WTC11 (cell line): ENCODE measurements at regions not wholly inside any gene's neighbourhood (a gene's known extent, or its start where the extent isn't known, plus 50 kb on each side); places are given as distances from the start of the nearest gene placed in this dataset.

Experiments used
- ATAC-seq: fragments of 200-7000 bp; cut with Tn5 transposase; 2 replicates; pipeline ENCODE4 v1.10.0; 2021; ENCODE audit warnings: mild to moderate bottlenecking, moderate library complexity
- CTCF ChIA-PET: fragments of 300-600 bp; sonication (Branson Sonifier 250); formaldehyde crosslinking; loops from one replicate; lab custom pipeline; 2021; ENCODE audit warnings: antibody characterized with exemption; lab: Charles Lee
- POLR2A ChIA-PET: fragments of 350-600 bp; sonication (Branson Sonifier 250); formaldehyde crosslinking; loops from one replicate; lab custom pipeline; 2021; ENCODE audit warnings: antibody characterized with exemption; lab: Charles Lee
- DNase-seq: peaks from one replicate; pipeline ENCODE4 v3.0.0; 2021; ENCODE audit warnings: low spot score
- H3K27ac Mint-ChIP-seq: 2 replicates; pipeline ENCODE4 v1.8.0; 2021; ENCODE audit warnings: mixed read lengths
- H3K27me3 Mint-ChIP-seq: 2 replicates; pipeline ENCODE4 v1.8.0; 2021; ENCODE audit warnings: low read depth, mild to moderate bottlenecking, moderate library complexity, mixed read lengths
- H3K36me3 Mint-ChIP-seq: 2 replicates; pipeline ENCODE4 v1.8.0; 2021; ENCODE audit warnings: mixed read lengths
- H3K4me1 Mint-ChIP-seq: 2 replicates; pipeline ENCODE4 v1.8.0; 2022; ENCODE audit warnings: mixed read lengths
- H3K4me3 Mint-ChIP-seq: 2 replicates; pipeline ENCODE4 v1.8.0; 2021; ENCODE audit warnings: mild to moderate bottlenecking, moderate library complexity, mixed read lengths
- H3K9me3 Mint-ChIP-seq: 2 replicates; pipeline ENCODE4 v1.8.0; 2021; ENCODE audit warnings: mixed read lengths
- CREM ChIP-seq: sonication (generic); formaldehyde crosslinking; IDR thresholded peaks from 2 replicates; pipeline ENCODE4 v1.8.1; 2022; ENCODE audit warnings: mild to moderate bottlenecking, missing genetic modification reagents, moderate library complexity
- ELF4 ChIP-seq: sonication (generic); formaldehyde crosslinking; IDR thresholded peaks from 2 replicates; pipeline ENCODE4 v1.8.1; 2022; ENCODE audit warnings: low read depth, mild to moderate bottlenecking, moderate library complexity, missing genetic modification reagents
- ESRRA ChIP-seq: sonication (generic); formaldehyde crosslinking; IDR thresholded peaks from 2 replicates; pipeline ENCODE4 v1.8.1; 2022; ENCODE audit warnings: mild to moderate bottlenecking, missing genetic modification reagents, borderline replicate concordance
- FOXK1 ChIP-seq: sonication (generic); formaldehyde crosslinking; IDR thresholded peaks from 2 replicates; pipeline ENCODE4 v1.8.0; 2022; ENCODE audit warnings: mild to moderate bottlenecking, moderate library complexity, missing genetic modification reagents
- HMGA2 ChIP-seq: fragments of 250-450 bp; sonication (Bioruptor Pico); IDR thresholded peaks from 2 replicates; pipeline ENCODE4 v1.4.0; 2021; ENCODE audit warnings: mild to moderate bottlenecking, moderate library complexity
- MYBL2 ChIP-seq: sonication (generic); formaldehyde crosslinking; IDR thresholded peaks from 2 replicates; pipeline ENCODE4 v1.8.1; 2023; ENCODE audit warnings: mild to moderate bottlenecking, moderate library complexity, missing genetic modification reagents
- NFE2L1 ChIP-seq: sonication (generic); formaldehyde crosslinking; IDR thresholded peaks from 2 replicates; pipeline ENCODE4 v1.8.1; 2023; ENCODE audit warnings: missing genetic modification reagents
- NR2C2 ChIP-seq: sonication (generic); formaldehyde crosslinking; IDR thresholded peaks from 2 replicates; pipeline ENCODE4 v1.8.0; 2022; ENCODE audit warnings: mild to moderate bottlenecking, missing genetic modification reagents
- NR3C1 ChIP-seq: sonication (generic); formaldehyde crosslinking; conservative IDR thresholded peaks from 2 replicates; pipeline ENCODE4 v1.8.1; 2023; ENCODE audit warnings: low read depth, mild to moderate bottlenecking, missing genetic modification reagents
- STAT6 ChIP-seq: sonication (generic); formaldehyde crosslinking; conservative IDR thresholded peaks from 2 replicates; pipeline ENCODE4 v1.8.1; 2023; ENCODE audit warnings: mild to moderate bottlenecking, low read depth, missing genetic modification reagents, moderate library complexity
- TP53 ChIP-seq: sonication (generic); formaldehyde crosslinking; IDR thresholded peaks from 2 replicates; pipeline ENCODE4 v1.8.1; 2023; ENCODE audit warnings: mild to moderate bottlenecking, missing genetic modification reagents
- ZNF121 ChIP-seq: sonication (generic); formaldehyde crosslinking; IDR thresholded peaks from 2 replicates; pipeline ENCODE4 v1.8.0; 2023; ENCODE audit warnings: missing genetic modification reagents
- ZNF423 ChIP-seq: fragments of 250-450 bp; sonication (Bioruptor Pico); IDR thresholded peaks from 2 replicates; pipeline ENCODE4 v2.1.2; 2022; ENCODE audit warnings: mild to moderate bottlenecking, moderate library complexity
- ZSCAN18 ChIP-seq: fragments of 250-450 bp; sonication (Bioruptor Pico); IDR thresholded peaks from 2 replicates; pipeline ENCODE4 v2.1.2; 2022; ENCODE audit warnings: mild to moderate bottlenecking, moderate library complexity
- TF ChIP-seq, protein P1 (sequence below): sonication (generic); formaldehyde crosslinking; IDR thresholded peaks from 2 replicates; pipeline ENCODE4 v1.8.0; 2023; ENCODE audit warnings: mild to moderate bottlenecking, missing genetic modification reagents
- TF ChIP-seq, protein P2 (sequence below): fragments of 250-450 bp; sonication (Bioruptor Pico); conservative IDR thresholded peaks from 2 replicates; pipeline ENCODE4 v1.9.0; 2021; ENCODE audit warnings: mild to moderate bottlenecking

- TF ChIP-seq, protein P1, sequence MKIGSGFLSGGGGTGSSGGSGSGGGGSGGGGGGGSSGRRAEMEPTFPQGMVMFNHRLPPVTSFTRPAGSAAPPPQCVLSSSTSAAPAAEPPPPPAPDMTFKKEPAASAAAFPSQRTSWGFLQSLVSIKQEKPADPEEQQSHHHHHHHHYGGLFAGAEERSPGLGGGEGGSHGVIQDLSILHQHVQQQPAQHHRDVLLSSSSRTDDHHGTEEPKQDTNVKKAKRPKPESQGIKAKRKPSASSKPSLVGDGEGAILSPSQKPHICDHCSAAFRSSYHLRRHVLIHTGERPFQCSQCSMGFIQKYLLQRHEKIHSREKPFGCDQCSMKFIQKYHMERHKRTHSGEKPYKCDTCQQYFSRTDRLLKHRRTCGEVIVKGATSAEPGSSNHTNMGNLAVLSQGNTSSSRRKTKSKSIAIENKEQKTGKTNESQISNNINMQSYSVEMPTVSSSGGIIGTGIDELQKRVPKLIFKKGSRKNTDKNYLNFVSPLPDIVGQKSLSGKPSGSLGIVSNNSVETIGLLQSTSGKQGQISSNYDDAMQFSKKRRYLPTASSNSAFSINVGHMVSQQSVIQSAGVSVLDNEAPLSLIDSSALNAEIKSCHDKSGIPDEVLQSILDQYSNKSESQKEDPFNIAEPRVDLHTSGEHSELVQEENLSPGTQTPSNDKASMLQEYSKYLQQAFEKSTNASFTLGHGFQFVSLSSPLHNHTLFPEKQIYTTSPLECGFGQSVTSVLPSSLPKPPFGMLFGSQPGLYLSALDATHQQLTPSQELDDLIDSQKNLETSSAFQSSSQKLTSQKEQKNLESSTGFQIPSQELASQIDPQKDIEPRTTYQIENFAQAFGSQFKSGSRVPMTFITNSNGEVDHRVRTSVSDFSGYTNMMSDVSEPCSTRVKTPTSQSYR (CRISPR knock-in tag), result no peak
- TF ChIP-seq ZNF423 (CRISPR knock-in tag), result no peak
- no peak for TF ChIP-seq HMGA2 (CRISPR knock-in tag)
- no peak for TF ChIP-seq NR2C2 (CRISPR knock-in tag)
- no peak for TF ChIP-seq ZSCAN18 (CRISPR knock-in tag)
Measured at GRCh38 chr7:155169498-155170065, 99.5 kb downstream of the HTR5A start (continued).

GRCh38 chr7:155170331-155170730, 100.2 kb downstream of the HTR5A start:
- DNase-seq, result no peak
- H3K27ac Mint-ChIP-seq, result no peak overlapping the region
- peaks cover 17% of the 10 kb centered on the region for H3K9me3 Mint-ChIP-seq
- ChIA-PET CTCF (no interaction called here), POLR2A (no interaction called here)
- no peak for ATAC-seq
- no peak overlapping the region for H3K4me3 Mint-ChIP-seq
- no peaks in the 10 kb centered on the region; the same call in 1 of the 2 replicates for H3K27me3 Mint-ChIP-seq
- TF ChIP-seq CREM (CRISPR knock-in tag), result no peak
- no peak for TF ChIP-seq STAT6
- TF ChIP-seq FOXK1 (CRISPR knock-in tag), result no peak
- TF ChIP-seq, protein P2, sequence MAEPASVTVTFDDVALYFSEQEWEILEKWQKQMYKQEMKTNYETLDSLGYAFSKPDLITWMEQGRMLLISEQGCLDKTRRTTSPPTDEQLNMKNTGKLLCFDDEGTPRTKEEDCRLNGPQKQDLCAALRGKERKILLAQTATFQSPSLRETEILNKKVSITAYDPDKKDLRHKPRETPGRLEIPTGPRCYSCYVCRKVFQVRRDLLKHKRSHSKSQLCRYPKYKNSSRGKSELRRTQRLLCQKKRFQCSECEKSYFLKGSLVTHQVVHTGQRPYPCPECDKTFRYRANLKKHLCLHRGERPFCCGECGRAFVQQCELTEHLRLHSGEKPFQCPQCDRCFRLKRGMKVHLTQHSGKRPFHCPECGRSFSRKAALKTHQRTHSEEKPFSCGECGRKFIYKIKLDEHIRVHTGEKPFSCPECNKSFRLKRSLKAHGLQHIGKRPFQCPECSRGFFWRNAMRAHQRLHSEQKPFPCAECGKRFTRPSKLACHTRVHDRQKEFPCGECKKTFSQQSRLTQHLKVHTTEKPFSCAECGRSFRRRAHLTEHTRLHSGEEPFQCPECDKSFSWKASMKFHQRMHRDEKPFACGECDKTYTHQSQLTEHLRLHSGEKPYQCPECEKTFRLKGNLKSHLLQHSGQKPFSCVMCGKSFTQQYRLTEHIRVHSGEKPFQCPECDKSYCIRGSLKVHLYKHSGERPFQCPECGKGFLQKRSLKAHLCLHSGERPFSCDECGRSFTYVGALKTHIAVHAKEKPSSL (CRISPR knock-in tag), result no peak
- TF ChIP-seq NR3C1 (CRISPR knock-in tag), result no peak
- TF ChIP-seq NFE2L1, result no peak
- TF ChIP-seq NR2C2 (CRISPR knock-in tag), result no peak
- no peak for TF ChIP-seq ZNF121 (CRISPR knock-in tag)
- TF ChIP-seq TP53 (CRISPR knock-in tag), result no peak
- TF ChIP-seq ELF4 (CRISPR knock-in tag), result no peak
- TF ChIP-seq MYBL2 (CRISPR knock-in tag), result no peak
- no peak for TF ChIP-seq ESRRA (CRISPR knock-in tag)
- H3K36me3 Mint-ChIP-seq, result no peaks in the 10 kb centered on the region
- H3K4me1 Mint-ChIP-seq, result no peaks in the 10 kb centered on the region
